Muscle layer of duodenum (tissue), 2 donors: ENCODE measurements at regions not wholly inside any gene's neighbourhood (a gene's known extent, or its start where the extent isn't known, plus 50 kb on each side); places are given as distances from the start of the nearest gene placed in this dataset.
A peak's percentile ranks its signal among the peaks of the same experiment; 100 is the strongest.
"Not testable (repeated sequence)": the region's sequence is repeated elsewhere in the genome, so short reads cannot be mapped to it uniquely, and the experiment has no call there.

Source experiments
- H3K27ac ChIP-seq: one replicate; pipeline ENCODE4 v1.7.0; 2013; ENCODE audit warnings: mild to moderate bottlenecking, low read length
- H3K27me3 ChIP-seq: one replicate; pipeline ENCODE4 v1.7.0; 2013; ENCODE audit warnings: low read depth, mild to moderate bottlenecking, control low read depth, low read length
- H3K36me3 ChIP-seq, 2 donors: one replicate each; pipeline ENCODE4 v1.7.0; 2013; ENCODE audit warnings: low read length in 2 of 2, control low read depth in 1 of 2, mild to moderate bottlenecking in 1 of 2; ENCODE audit not compliant: insufficient read depth in 2 of 2, control insufficient read depth in 1 of 2
- H3K4me1 ChIP-seq, 2 donors: one replicate each; pipeline ENCODE4 v1.7.0; 2013; ENCODE audit warnings: low read length in 2 of 2, mild to moderate bottlenecking in 2 of 2, control low read depth in 1 of 2, moderate library complexity in 1 of 2; ENCODE audit not compliant: insufficient read depth in 2 of 2, control insufficient read depth in 1 of 2
- H3K4me3 ChIP-seq, 2 donors: one replicate each; pipeline ENCODE4 v1.7.0; 2013; ENCODE audit warnings: low read length in 2 of 2, low read depth in 1 of 2, mild to moderate bottlenecking in 1 of 2
- H3K9me3 ChIP-seq, 2 donors: one replicate each; pipeline ENCODE4 v1.7.0; 2013; ENCODE audit warnings: low read length in 2 of 2, control low read depth in 1 of 2, mild to moderate bottlenecking in 1 of 2; ENCODE audit not compliant: control insufficient read depth in 1 of 2
- donor health status: healthy.

- Histone ChIP-seq H3K36me3 (no peaks in the 10 kb centered on the region), H3K4me1 (peaks cover 0 to 25% of the 10 kb centered on the region in 2 donors), H3K27ac (no peak overlapping the region), H3K9me3 (no peaks in the 10 kb centered on the region), H3K4me3 (no peak overlapping the region), H3K27me3 (no peaks in the 10 kb centered on the region)
Measured at GRCh38 chr12:4822572-4822971, 87.1 kb upstream of the KCNA1 start.

GRCh38 chr12:4824380-4824779 lies 85.3 kb upstream of the KCNA1 start:
- no peaks in the 10 kb centered on the region for H3K27me3 ChIP-seq
- no peaks in the 10 kb centered on the region for H3K36me3 ChIP-seq
- H3K27ac ChIP-seq, result no peak overlapping the region
- H3K4me1 ChIP-seq, result peaks cover 0 to 11% of the 10 kb centered on the region in 2 donors
- H3K9me3 ChIP-seq, result no peaks in the 10 kb centered on the region
- H3K4me3 ChIP-seq, result no peak overlapping the region

- no peaks in the 10 kb centered on the region for H3K9me3 ChIP-seq
- H3K36me3 ChIP-seq, result no peaks in the 10 kb centered on the region
- no peak overlapping the region for H3K4me3 ChIP-seq
- no peaks in the 10 kb centered on the region for H3K27me3 ChIP-seq
- no peak overlapping the region for H3K27ac ChIP-seq
- peaks cover 0 to 9% of the 10 kb centered on the region in 2 donors for H3K4me1 ChIP-seq
Measured at GRCh38 chr12:4825011-4825858, 84.5 kb upstream of the KCNA1 start.

- Histone ChIP-seq H3K9me3 (no peaks in the 10 kb centered on the region), H3K36me3 (no peaks in the 10 kb centered on the region), H3K4me1 (no peaks in the 10 kb centered on the region), H3K27me3 (no peaks in the 10 kb centered on the region), H3K27ac (no peak overlapping the region), H3K4me3 (no peak overlapping the region)
Measured at GRCh38 chr12:4826909-4827308, 82.8 kb upstream of the KCNA1 start.

GRCh38 chr12:4828176-4828575 lies 81.5 kb upstream of the KCNA1 start:
- peaks cover 0 to 2% of the 10 kb centered on the region in 2 donors for H3K9me3 ChIP-seq
- no peak overlapping the region for H3K27ac ChIP-seq
- no peak overlapping the region for H3K4me3 ChIP-seq
- H3K36me3 ChIP-seq, result no peaks in the 10 kb centered on the region
- H3K4me1 ChIP-seq, result no peaks in the 10 kb centered on the region
- no peaks in the 10 kb centered on the region for H3K27me3 ChIP-seq

GRCh38 chr12:4829161-4829792 lies 80.4 kb upstream of the KCNA1 start:
- no peaks in the 10 kb centered on the region for H3K27me3 ChIP-seq
- H3K4me3 ChIP-seq, result no peak overlapping the region
- H3K36me3 ChIP-seq, result no peaks in the 10 kb centered on the region
- H3K4me1 ChIP-seq, result no peaks in the 10 kb centered on the region
- H3K9me3 ChIP-seq, result peaks cover 0 to 3% of the 10 kb centered on the region in 2 donors
- no peak overlapping the region for H3K27ac ChIP-seq

- H3K27me3 ChIP-seq, result no peaks in the 10 kb centered on the region
- no peak overlapping the region for H3K4me3 ChIP-seq
- peaks cover 0 to 3% of the 10 kb centered on the region in 2 donors for H3K9me3 ChIP-seq
- no peaks in the 10 kb centered on the region for H3K36me3 ChIP-seq
- no peaks in the 10 kb centered on the region for H3K4me1 ChIP-seq
- no peak overlapping the region for H3K27ac ChIP-seq
Measured at GRCh38 chr12:4829793-4830162, 79.9 kb upstream of the KCNA1 start.

GRCh38 chr12:4830556-4831210 lies 79.0 kb upstream of the KCNA1 start:
- H3K4me3 ChIP-seq, result peak overlapping the region in 1 of 2 donors; percentile 29
- H3K27ac ChIP-seq, result no peak overlapping the region
- H3K36me3 ChIP-seq, result no peaks in the 10 kb centered on the region
- peaks cover 0 to 3% of the 10 kb centered on the region in 2 donors for H3K9me3 ChIP-seq
- no peaks in the 10 kb centered on the region for H3K27me3 ChIP-seq
- no peaks in the 10 kb centered on the region for H3K4me1 ChIP-seq

GRCh38 chr12:4833053-4833452 lies 76.7 kb upstream of the KCNA1 start:
- H3K27me3 ChIP-seq, result no peaks in the 10 kb centered on the region
- H3K4me1 ChIP-seq, result no peaks in the 10 kb centered on the region
- no peaks in the 10 kb centered on the region for H3K36me3 ChIP-seq
- H3K4me3 ChIP-seq, result no peak overlapping the region
- H3K9me3 ChIP-seq, result peaks cover 0 to 3% of the 10 kb centered on the region in 2 donors
- no peak overlapping the region for H3K27ac ChIP-seq

- Histone ChIP-seq H3K36me3 (no peaks in the 10 kb centered on the region), H3K9me3 (peaks cover 0 to 4% of the 10 kb centered on the region in 2 donors), H3K4me3 (no peak overlapping the region), H3K27me3 (no peaks in the 10 kb centered on the region), H3K27ac (no peak overlapping the region), H3K4me1 (no peaks in the 10 kb centered on the region)
Measured at GRCh38 chr12:4833524-4833923, 76.2 kb upstream of the KCNA1 start.

GRCh38 chr12:4842401-4842800 lies 67.3 kb upstream of the KCNA1 start:
- not testable (repeated sequence) for H3K4me3 ChIP-seq, H3K27ac ChIP-seq, H3K27me3 ChIP-seq, H3K36me3 ChIP-seq, H3K9me3 ChIP-seq, H3K4me1 ChIP-seq
